Left ventricle myocardium superior (tissue), 1 donor: ENCODE measurements at regions not wholly inside any gene's neighbourhood (a gene's known extent, or its start where the extent isn't known, plus 50 kb on each side); places are given as distances from the start of the nearest gene placed in this dataset.

ENCODE experiments used
- ATAC-seq: fragments of 200-7000 bp; cut with Tn5 transposase; one replicate; pipeline ENCODE4 v1.9.1; 2020; ENCODE audit warnings: mild to moderate bottlenecking, moderate library complexity
- DNase-seq: peaks from one replicate; pipeline ENCODE4 v3.0.0-alpha.2; 2020
- intact Hi-C: fragments of 100-400 bp; cut with micrococcal nuclease; formaldehyde crosslinking; loops from one replicate; pipeline ENCODE4 v1.11.0; 2022
- donor health status: DM: no; HTN: yes; CAD: no; lungs with severe emphysema.

DNA sequence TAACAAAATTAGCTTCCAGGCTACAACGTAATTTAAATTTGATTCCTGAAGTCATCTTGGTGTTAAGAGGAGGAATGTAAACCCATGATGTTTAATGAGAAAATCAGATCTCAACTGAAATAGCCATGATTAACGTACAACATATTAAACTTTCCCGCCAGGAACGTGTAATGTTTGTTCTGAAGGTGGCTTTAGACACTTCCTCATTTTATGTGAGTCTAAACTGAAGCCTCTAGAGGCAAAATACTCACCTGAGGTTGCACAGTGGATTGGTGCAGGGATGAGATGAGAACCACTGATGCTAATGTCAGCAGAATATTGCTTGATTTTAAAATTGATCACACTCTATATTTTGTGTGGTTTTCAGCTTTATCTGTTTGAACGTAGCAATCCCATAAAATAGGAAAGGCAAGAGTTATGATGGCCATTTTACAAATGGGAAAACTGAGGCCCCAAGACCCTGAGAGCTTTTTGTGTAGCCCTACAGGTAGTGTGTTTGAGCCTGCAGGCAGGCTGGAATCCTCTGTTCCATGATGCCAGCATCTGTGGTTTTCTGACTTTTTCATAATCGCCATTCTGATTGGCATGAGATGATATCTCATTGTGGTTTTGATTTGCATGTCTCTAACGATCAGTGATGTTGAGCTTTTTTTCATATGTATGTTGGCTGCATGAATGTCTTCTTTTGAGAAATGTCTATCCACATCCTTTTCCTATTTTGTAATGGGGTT lies 243.7 kb upstream of the BMPER start:
- ATAC-seq (no peak), DNase-seq (no peak)
- intact Hi-C loops = no loop called here

DNA sequence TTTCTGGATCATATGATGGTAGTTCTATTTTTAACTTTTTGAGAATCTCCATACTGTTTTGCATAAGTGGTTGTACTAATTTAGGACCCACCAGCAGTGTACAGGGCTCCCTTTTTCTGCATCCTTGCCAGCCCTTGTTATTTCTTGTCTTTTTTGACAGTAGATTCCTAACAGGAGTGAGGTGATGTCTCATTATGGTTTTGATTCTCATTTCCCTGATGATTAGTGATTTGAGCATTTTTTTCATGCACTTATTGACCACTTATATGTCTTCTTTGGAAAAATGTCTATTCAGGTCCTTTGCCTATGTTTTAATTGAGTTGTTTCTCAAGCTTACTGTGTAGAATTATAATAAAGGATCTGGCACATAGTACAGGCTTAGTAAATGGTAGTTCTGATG lies 238.8 kb upstream of the BMPER start:
- DNase-seq = no peak
- intact Hi-C loops = no loop called here
- ATAC-seq = no peak

DNA sequence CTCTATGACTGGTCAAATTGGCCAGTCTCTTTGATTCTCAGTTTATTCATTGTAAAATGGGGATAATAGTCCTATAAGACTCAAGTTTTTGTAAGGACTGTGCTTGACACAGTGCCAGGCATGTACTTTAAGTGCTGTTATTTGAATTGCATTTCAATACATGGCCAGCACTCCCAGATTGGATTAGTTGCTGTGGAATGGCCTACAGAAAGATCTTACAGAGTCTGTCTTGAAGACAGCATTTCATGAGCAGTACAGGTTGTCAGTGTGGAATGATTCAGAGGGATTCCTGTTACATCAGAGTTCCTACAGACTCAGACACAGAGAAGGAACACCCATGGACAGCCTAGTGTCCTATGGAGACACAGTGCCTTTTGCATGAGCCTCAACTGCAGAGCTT lies 238.1 kb upstream of the BMPER start:
- intact Hi-C loops = no loop called here
- DNase-seq = no peak
- no peak for ATAC-seq

DNA sequence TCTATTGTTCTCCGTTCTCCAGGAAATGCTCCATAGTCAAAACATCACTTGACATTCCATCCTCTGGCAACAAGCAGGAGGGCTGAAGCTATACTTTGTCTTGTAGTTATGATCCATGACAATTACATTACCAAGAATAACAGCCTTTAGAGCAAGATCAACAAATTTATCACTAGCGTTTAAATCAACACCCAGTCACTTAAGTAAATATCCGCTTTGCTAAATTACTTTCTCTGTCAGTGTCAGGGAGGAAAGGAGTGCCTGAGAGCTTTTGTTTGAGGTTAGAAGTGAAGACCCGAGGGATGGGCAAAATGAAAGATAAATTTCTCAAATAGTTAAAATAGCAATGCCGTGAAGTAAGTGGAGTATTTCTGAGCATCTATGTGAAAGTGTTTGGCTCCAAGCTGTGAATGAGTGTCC lies 236.1 kb upstream of the BMPER start:
- DNase-seq (no peak), ATAC-seq (no peak)
- intact Hi-C loops = no loop called here

DNA sequence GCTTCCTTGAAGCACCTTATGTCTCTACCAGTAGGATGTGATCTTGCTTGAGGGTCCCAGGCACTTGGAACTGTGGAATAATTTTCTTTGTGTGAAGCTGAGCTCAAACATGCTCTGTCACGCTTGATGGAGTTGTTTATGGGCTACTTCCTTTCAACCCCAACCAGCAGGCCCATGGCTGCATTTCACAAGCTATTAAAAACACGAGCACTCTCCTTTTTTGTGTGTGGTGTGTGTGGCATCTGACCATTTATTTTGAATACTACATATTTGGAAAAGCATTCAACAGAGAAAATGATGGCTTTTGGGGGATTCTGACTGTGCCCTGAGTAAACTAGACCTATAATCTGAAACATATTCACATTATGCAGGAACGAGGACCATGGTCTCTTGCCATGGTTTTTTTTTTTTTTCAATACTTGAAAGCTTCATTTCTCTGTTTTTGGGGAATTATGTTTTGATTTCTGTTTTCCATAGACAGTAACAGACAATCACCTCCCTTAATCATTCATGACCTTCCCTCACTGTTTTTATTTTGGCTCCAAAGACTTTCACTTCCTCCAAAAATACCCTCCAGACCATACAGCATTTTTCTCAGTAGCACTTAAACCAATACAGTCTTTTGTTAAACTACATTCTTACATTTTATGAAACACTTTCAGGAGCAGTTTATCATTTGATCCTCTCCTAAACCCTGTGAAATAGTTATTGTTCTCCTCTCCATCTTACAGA lies 233.6 kb upstream of the BMPER start:
- ATAC-seq (no peak), DNase-seq (no peak)
- intact Hi-C loops = no loop called here

DNA sequence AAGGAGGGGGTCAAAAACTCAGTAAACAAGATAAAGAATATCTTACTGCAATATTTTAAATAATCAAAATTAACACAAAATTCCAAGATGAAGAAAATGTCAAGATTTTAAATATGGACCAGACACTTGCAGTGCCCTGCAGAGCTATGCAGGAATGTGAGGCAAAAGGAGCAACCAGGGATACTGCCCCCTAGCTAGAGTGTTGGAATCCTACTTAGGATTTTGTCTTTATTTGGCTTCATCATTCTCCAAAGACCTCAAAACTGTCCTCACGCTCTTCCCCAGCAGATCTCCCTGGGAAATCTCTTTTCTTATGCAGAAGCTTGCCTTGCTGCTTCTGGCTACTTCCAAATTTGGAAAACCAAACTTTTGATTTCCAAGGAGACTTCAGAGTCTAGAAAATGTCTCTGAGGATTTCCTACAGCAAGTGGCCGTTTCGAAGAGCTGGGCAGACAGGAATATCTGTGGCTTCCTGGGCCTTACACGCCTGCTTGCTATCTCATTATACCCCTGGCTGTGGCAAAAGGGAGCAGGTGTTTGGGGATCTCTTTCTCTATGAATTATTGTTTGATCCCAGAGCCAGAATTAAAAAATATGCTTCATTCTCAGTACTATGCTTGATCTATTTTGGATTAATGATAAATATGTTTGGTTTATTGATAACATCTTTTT lies 232.2 kb upstream of the BMPER start:
- DNase-seq (no peak), ATAC-seq (no peak)
- intact Hi-C loops = no loop called here

DNA sequence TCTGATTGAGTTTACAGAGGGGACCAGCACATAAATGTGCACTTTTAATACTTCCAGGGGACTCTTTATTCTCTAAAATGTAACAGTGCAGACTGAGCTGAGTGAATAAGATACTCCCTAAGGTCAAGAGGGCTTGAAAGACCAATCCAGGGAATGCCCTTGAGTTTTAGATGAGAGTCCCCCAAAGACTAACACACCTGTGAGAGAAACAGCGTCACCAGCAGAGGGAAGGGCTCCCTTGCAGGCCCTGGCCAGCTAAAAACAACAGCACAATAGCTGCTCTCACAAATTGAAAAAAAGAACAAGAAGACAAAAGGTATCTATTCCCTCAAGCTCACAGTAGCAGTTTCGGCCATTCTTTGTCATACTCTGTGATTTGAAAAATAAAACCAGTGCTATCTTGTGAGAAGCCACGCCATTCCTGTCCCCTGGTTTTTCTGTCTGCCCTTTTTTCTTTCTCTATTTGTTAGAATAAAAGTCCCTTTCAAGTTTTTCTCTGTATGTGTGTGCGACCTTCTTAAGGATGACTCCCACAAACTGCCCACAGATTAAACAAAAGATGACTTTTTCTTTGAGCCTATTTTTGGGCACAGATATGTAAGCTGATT lies 230.4 kb upstream of the BMPER start:
- intact Hi-C loops = no loop called here
- DNase-seq = no peak
- no peak for ATAC-seq

DNA sequence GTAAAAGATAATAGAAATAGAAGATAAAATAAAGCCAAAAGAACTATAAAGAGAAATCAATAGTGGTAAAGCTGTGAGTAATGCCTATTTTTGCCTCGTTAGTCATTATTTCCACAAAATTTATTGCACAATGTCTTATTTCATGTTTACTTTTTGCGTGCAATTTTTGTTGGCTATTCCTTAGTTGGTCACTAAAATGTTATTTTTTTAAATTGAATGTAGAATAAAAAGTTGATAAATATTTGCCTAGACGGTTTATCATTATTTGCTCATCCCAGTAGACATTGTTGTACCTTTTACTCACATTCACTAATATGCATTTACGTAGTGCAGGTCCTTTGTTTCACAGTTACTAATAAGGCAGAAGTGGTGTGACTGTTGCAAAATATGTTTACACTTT lies 227.8 kb upstream of the BMPER start:
- intact Hi-C loops = no loop called here
- ATAC-seq = no peak

DNA sequence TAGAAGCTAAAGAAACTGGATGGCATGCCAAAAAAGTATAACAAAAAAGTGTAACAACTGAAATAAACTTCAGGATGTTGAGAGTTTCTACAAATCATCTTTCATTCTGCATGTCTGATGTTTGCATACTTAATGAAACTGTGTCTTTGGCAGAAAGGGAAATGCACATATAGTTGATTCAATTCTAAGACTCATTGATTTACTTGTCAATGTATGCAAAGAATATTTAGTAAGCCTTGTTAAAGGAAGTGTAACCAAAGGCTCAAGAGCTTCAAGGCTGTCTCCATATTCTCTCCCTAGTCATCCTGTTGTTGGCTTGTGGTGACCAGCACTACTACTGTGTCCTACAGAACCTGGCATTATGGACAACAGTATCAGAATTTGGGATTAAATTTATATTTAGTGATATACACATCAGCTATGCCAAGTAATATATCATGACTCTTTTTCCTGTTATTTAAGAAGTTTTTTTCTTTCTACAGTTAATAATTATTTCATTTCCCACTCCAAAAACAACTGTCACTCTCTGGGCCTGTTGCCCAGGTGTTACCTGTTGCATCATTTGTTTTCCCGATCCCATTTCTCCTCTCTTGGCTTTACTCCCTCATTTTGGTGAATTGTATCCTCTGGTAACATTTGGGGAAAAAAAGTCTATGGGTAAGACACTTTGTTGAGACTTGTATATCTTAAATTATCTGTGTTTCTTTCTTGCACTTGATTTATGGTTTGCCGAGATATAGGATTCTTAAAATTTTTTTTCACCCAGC lies 226.6 kb upstream of the BMPER start:
- no peak for DNase-seq
- no peak for ATAC-seq
- intact Hi-C loops = no loop called here

More for the DNA sequence above, 227.8 kb upstream of the BMPER start:
- DNase-seq = no peak

DNA sequence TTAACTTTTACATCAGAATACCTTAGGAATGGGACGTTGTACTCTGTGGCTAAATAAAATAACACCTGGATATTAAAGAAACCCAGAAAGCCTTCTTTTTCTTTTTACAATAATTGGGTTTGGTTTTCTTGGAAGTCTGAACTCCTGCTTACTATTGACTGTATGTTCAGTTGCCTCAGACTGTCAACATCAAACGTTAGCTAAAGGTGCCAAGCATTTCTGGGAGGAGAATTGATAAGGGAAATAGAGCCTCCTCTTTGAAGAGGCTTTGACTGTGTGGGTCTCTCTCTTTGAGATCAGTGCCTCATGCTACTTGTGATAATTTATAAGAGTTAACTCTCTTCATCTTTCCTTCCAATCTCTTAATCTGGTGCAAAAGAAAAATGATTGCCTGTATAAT lies 224.7 kb upstream of the BMPER start:
- DNase-seq (no peak), ATAC-seq (no peak)
- intact Hi-C loops = no loop called here

DNA sequence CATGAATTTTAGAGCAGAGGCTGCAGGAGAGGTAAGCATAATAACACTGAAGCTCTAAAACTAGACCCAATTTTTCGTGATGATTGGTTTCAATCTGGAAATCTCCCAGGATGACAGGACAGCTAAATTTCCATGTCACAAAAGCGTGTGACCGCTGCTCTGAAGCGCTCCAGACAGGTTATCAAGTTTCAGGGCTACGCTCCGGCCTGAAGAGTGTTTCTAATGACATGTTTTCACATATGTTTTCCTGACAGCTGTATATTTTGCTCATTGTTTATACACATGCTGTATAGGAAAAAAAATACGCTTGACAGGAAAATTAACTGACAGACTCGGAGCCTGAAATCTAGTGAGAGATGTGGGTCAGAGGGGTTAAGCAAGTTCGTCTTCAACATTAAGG lies 219.8 kb upstream of the BMPER start:
- DNase-seq = no peak
- intact Hi-C loops = no loop called here
- ATAC-seq = no peak

DNA sequence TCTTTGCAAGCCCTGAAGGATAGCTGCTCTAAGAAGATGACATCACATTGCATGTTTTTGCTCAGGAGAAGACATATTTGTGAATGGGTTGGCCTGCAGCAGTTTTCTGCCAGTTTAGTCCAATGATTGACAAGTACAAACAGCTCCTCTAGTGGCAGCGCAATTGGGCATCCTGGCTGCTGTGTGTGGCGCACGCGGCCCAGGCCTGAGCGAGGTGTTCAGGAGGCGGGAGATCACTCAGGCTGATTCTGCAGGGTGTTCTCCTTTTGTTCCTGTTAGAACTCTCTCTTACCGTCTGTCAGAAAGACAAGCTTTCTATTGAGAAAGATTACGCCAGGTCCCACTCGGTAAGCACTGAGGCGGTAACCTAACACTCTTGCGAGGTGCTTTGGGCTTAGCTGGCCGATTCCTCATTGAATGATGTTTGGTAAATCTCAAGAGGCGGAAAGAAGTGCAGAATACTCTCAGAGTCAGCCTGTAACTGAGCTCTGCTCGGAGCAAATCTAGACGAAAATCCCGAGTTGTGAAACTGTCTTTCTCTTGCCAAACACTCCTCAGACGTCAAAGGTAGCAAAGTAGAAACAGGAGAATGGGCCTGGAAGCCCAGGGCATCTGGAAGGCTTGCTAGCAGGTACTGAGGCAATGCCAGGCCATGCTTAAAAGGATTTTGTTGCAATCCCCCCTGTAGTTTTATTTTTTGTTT lies 219.2 kb upstream of the BMPER start:
- intact Hi-C loops = no loop called here
- DNase-seq (no peak), ATAC-seq (no peak)

DNA sequence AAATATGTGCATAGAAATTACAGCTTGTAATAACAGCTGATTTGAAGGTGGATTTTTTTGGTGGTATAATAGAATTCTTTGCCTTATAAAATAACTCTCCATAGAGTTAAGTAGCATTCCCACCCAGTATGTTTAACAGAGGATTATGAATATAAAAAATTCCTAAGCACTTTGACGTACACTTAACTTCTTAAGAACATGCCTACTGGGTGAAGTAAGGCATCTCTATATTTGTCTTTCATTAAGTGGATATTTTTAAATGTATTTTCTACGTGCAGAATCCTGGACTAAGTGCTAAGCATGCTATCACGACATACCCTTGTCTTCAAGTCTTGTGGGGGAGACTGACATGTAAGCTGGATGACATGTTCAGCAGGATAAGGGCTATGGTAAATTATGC lies 217.7 kb upstream of the BMPER start:
- intact Hi-C loops = no loop called here
- ATAC-seq = no peak
- DNase-seq = no peak

DNA sequence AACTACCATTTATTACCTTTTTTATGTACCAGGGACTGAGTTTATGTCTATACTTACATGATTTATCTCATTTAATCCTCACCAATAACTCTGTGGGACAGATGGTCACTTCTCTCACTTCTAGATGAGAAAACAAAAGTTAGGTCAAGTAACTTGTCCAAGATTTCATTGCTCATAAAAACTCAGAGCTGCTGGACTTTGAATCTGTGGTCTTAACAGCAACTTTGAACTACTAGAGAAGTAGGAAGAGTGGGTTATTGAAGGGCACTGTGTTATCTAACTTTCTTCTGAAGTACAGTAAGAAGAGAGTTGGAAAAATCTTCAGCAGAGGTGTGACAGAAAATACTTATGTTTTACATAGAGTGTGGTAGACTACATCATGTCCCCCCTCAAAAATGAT lies 214.2 kb upstream of the BMPER start:
- DNase-seq (no peak), ATAC-seq (no peak)
- intact Hi-C loops = no loop called here

DNA sequence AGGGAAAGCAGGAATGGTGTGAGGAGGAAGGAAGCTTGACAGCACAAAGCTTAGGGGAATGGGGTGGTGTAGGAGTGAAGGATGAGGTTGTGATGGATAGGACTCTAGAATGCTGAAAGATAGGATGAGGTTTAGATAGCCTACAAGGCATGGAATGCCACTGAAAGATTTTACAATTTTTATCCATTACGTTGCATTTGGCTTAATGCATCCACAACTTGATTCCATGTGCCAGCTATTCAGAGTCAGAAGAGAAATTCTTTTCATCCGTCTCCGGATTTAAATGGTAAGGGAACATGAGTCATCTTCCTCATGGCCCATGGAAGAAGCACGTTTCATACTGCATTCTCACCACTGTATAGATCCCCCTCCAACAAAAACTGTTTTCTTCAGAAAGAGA lies 212.4 kb upstream of the BMPER start:
- DNase-seq = no peak
- intact Hi-C loops = no loop called here
- no peak for ATAC-seq

DNA sequence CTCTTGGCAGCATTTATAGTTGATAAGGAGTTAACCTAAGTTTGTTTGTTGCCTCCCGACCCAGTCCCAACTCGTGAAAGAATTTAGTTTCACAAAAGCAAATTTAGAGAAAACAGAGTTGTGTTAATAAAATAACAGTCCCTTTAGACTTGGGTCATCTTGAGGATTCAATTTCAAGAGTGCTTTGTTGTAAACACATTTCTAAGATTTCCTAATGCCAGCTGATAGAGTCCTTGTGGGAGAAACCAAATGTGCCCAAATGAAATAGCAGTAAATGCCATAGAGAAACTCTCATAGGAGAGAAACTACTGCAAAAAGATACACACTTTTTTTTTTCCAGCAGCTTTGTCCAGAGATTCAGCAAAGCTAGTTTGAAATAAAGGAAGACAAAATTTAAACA lies 211.3 kb upstream of the BMPER start:
- intact Hi-C loops = no loop called here
- ATAC-seq (no peak), DNase-seq (no peak)

DNA sequence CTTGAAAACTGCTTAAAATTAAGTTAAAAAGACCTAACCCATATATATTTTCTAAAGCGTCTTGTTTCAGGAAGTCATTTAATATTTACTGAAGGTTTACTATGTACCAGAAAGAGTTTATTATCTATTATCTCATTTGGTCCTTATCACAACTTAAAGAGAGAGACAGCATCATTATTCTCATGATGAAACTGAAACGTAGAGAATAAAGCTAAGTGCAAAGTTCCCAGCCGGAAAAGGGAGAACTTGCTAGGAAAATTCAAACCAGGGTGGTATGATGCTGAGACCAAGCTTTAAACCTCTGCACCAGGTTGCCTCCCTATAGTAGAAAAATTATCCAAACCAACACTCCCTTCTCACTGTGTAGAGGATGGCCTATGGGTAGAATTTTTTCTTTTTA lies 207.7 kb upstream of the BMPER start:
- DNase-seq = no peak
- intact Hi-C loops = no loop called here
- no peak for ATAC-seq

DNA sequence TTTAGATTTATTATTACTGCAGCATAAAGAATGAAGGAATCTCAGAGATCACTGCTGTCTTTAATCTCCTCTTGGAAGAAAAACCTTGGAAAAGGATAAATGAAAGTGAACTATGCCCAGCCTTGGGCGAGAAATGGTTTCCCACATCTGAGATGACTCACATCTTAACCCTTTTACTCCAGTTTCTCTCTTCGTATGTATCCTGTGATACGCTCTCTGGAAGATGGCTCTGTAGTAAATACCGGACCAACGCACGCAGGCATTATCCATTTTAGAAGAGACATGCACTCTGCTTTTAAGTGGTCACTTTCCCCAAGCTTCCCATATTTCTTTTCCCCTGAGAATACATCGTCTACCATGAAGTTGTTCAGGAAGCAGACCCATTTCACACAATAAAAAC lies 207.3 kb upstream of the BMPER start:
- ATAC-seq (no peak), DNase-seq (no peak)
- intact Hi-C loops = no loop called here

DNA sequence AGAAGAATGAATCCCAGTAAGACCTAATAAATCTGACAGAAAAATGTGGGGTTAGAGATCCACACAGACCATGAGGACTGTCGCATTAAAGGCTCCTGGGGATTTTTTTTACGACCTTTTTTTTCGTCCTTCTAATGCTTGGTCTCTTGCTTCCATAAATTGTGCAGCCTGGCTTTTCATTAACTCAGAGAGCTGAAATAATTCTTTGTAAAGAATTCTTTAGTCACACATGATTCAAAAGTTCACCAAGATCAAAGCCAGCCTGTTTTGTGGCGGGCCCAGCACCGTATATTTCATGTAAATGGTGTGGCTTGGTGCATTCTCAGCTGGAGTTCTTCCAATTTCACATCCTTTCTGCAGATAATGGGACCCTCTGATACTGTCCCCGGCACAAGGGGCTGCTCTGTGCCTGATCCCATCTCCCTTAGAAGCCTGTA lies 206.6 kb upstream of the BMPER start:
- DNase-seq = no peak
- ATAC-seq = no peak

More for the DNA sequence above, 206.6 kb upstream of the BMPER start:
- intact Hi-C loops = no loop called here
